22Rv1 (cell line): ENCODE measurements at regions not wholly inside any gene's neighbourhood (a gene's known extent, or its start where the extent isn't known, plus 50 kb on each side); places are given as distances from the start of the nearest gene placed in this dataset.

ENCODE experiments used
- H3K27ac ChIP-seq: fragments of 450-650 bp; 2 replicates; pipeline ENCODE4 v1.5.1; 2017
- ZFX ChIP-seq: fragments of 450-650 bp; IDR thresholded peaks from 2 replicates; pipeline ENCODE4 v1.6.1; 2017; ENCODE audit warnings: antibody characterized with exemption, borderline replicate concordance
- TF ChIP-seq, protein P1 (sequence below): fragments of 450-650 bp; IDR thresholded peaks from 2 replicates; pipeline ENCODE4 v1.5.1; 2017; ENCODE audit warnings: mild to moderate bottlenecking

DNA sequence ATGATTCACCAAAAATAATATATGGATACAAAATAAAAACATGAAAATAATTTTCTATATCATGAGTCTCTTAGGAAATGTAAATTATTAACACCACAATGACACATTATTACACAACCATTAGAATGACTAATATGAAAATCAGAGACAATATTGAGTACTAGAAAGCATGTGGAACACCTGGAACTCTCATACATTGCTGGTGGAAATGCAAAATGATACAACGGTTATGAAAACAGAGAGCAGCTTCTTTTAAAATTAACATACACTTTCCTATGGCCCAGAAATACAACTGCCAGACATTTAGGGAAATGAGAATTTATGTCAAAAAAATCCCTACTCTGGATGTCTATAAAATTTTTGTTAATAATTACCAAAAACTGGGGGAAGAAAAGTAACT, 853.3 kb upstream of the MAN1A1 start:
- no peak for TF ChIP-seq ZFX
- TF ChIP-seq, protein P1, sequence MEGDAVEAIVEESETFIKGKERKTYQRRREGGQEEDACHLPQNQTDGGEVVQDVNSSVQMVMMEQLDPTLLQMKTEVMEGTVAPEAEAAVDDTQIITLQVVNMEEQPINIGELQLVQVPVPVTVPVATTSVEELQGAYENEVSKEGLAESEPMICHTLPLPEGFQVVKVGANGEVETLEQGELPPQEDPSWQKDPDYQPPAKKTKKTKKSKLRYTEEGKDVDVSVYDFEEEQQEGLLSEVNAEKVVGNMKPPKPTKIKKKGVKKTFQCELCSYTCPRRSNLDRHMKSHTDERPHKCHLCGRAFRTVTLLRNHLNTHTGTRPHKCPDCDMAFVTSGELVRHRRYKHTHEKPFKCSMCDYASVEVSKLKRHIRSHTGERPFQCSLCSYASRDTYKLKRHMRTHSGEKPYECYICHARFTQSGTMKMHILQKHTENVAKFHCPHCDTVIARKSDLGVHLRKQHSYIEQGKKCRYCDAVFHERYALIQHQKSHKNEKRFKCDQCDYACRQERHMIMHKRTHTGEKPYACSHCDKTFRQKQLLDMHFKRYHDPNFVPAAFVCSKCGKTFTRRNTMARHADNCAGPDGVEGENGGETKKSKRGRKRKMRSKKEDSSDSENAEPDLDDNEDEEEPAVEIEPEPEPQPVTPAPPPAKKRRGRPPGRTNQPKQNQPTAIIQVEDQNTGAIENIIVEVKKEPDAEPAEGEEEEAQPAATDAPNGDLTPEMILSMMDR: no peak
- H3K27ac ChIP-seq: no peak overlapping the region

DNA sequence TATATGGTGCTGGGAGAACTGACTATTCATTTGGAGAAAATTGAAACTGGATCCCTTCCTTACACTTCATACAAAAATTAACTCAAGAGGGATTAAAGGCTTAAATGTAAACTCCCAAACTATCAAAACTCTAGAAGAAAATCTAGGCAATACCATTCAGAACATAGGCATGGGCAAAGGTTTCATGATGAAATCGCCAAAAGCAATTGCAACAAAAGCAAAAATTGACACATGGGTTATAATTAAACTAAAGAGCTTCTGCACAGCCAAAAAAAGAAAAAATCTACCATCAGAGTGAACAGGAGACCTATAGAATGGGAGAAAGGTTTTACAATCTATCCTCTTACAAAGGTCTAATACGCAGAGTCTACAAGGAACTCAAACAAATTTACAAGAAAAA, 851.3 kb upstream of the MAN1A1 start:
- TF ChIP-seq ZFX: no peak
- TF ChIP-seq, protein P1: no peak
- H3K27ac ChIP-seq: no peak overlapping the region

DNA sequence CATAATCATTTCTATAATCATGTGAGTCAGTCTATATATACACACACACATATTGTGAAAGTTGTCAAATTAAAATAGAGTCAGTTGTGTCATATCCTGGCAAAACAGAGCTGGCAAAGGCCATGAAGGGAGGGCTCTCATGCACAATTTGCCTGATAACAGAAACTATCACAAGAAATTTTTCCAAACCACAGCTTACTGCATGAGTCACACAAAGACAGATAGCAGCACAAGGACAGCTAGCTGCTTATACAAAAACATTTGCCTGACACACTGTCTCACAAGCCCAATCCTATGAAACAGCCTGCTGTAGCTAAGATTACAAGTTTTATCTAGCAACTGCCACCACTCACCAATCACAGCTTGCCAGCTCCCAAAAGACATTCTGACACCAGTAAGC, 848.5 kb upstream of the MAN1A1 start:
- TF ChIP-seq, protein P1: no peak
- TF ChIP-seq ZFX: no peak
- no peak overlapping the region for H3K27ac ChIP-seq

DNA sequence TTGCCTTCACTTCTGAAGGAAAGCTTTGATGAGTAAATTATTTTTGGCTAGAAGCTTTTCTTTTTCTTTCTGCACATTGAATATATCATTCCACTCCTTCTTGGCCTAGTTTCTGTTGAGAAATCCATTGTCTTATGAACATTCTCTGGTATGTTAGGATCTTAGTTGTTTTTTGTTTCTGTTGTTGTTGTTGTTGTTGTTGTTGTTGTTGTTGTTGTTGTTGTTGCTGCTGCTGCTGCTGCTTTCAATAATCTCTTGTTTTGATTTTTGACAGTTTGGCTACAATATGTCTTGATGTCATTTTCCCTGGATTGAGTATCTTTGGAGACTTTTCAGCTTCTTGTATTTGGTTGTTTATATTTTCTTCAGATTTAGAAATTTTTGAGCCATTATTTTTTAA, 836.5 kb upstream of the MAN1A1 start:
- TF ChIP-seq, protein P1: no peak
- no peak for TF ChIP-seq ZFX
- no peak overlapping the region for H3K27ac ChIP-seq

DNA sequence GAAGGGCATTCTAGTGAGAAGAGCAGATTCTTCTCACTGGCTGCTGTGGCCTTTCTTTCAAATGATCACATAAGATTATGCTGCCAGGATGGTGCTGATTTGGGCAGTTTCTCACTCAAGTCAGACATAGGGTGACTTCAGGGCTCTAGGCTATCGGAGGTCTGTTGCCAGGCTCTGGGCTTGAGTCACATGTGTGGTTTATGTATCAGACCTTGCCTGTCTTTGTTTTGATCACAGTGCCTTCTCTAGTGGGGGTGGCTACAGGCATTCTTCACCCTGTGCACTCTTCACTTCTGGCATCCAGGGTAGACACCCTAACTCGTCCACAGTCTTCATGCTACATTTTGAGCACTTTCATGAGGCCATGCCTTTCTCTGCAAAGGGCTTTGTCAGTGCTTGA, 823.7 kb upstream of the MAN1A1 start:
- TF ChIP-seq ZFX: no peak
- TF ChIP-seq, protein P1: no peak

DNA sequence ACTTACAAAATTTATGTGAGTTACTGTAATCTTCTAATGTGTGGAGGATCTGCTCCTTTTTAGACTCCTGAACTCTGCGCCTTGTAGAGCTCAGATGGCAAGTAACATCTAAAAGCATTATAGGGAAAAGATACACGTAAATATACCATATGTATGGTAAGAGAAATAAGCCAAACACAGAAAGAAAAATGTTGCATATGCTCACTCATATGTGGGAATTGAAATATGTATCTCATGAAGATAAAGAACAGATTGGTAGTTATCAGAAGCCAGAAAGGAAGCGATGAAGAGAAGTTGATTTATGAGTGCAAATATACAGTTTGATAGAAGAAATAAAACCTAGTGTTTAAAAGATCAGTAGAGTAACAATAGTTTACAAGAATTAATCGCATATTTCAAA, 815.0 kb upstream of the MAN1A1 start:
- no peak for TF ChIP-seq ZFX
- TF ChIP-seq, protein P1: no peak
- no peak overlapping the region for H3K27ac ChIP-seq

More for the DNA sequence above, 823.7 kb upstream of the MAN1A1 start:
- H3K27ac ChIP-seq: no peak overlapping the region

DNA sequence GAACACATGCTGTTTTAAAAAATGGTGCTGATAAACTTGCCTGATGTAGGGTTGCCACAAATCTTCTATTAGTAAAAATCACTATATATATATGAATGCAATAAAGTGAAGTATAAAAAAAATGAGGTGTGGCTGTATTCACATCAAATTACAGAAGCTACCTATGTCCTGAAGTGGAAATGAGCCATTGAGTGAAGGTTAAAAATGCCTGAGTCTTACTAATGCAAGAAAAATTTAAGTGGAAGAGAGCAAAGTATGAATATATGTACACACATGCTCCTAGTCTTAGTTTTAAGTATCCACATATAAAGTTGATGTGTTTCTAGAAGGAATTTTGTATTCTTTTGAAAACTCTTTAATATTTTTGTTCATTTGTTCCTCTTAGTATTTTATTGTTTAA, 808.3 kb upstream of the MAN1A1 start:
- TF ChIP-seq ZFX: no peak
- TF ChIP-seq, protein P1: no peak
- H3K27ac ChIP-seq: no peak overlapping the region
